B cell (primary cell): ENCODE measurements at regions not wholly inside any gene's neighbourhood (a gene's known extent, or its start where the extent isn't known, plus 50 kb on each side); places are given as distances from the start of the nearest gene placed in this dataset.

Experiments
- ATAC-seq: fragments of 200-7000 bp; cut with Tn5 transposase; one replicate; pipeline ENCODE4 v1.10.0; 2021; ENCODE audit warnings: low read depth, mild to moderate bottlenecking, moderate number of reproducible peaks, moderate library complexity
- CTCF ChIA-PET: fragments of 350-600 bp; sonication (Branson Sonifier 250); formaldehyde crosslinking; loops from one replicate; lab custom pipeline; 2021; ENCODE audit warnings: antibody characterized with exemption, inconsistent platforms; lab: Charles Lee
- POLR2A ChIA-PET: fragments of 350-600 bp; sonication (Branson Sonifier 250); formaldehyde crosslinking; loops from one replicate; lab custom pipeline; 2021; ENCODE audit warnings: antibody characterized with exemption; lab: Charles Lee
- DNase-seq: peaks from one replicate; pipeline ENCODE4 v3.0.0; 2013
- H2AFZ ChIP-seq: 2 replicates; pipeline ENCODE4 v1.6.1; 2012; ENCODE audit warnings: mild to moderate bottlenecking, low read depth, low read length; ENCODE audit not compliant: insufficient read depth, poor library complexity, severe bottlenecking
- H3K27ac ChIP-seq, 2 donors: 1 replicate in 1 of 2; 2 replicates in 1 of 2; pipeline ENCODE4 v1.5.1; 2012 to 2013; ENCODE audit warnings: low read length in 2 of 2, mild to moderate bottlenecking in 2 of 2, moderate library complexity in 1 of 2
- H3K27me3 ChIP-seq, 4 experiments: fragments of 200-600 bp in 1 of 4; sonication (generic) in 1 of 4; replicated peaks in 1 of 4; 1 replicate in 2 of 4; 2 replicates in 2 of 4; pipeline versions ENCODE4 v1.6.1 to v1.7.0; 2013 to 2016; ENCODE audit warnings: low read length in 3 of 4, mild to moderate bottlenecking in 2 of 4, mixed read lengths in 1 of 4, moderate library complexity in 1 of 4; ENCODE audit not compliant: insufficient read depth in 4 of 4, control insufficient read depth in 3 of 4; ENCODE audit errors: control extremely low read depth in 1 of 4
- H3K36me3 ChIP-seq, 2 experiments: replicated peaks in 1 of 2; 1 replicate in 1 of 2; 2 replicates in 1 of 2; pipeline versions ENCODE4 v1.6.1 to v1.7.1; 2013; ENCODE audit warnings: low read length in 1 of 2; ENCODE audit not compliant: insufficient read depth in 2 of 2, control insufficient read depth in 1 of 2; ENCODE audit errors: control extremely low read depth in 1 of 2, extremely low read depth in 1 of 2
- H3K4me1 ChIP-seq, 2 donors: fragments of 200-600 bp in 1 of 2; sonication (generic) in 1 of 2; 1 replicate in 1 of 2; 2 replicates in 1 of 2; pipeline versions ENCODE4 v1.5.1 to v1.6.1; 2013 to 2017; ENCODE audit warnings: low read length in 2 of 2; ENCODE audit not compliant: control insufficient read depth in 2 of 2, insufficient read depth in 2 of 2
- H3K4me2 ChIP-seq: replicated peaks from 2 replicates; pipeline ENCODE3; 2012; ENCODE audit warnings: mild to moderate bottlenecking, low read depth, low read length; ENCODE audit not compliant: poor library complexity, severe bottlenecking
- H3K4me3 ChIP-seq, 5 experiments: fragments of 200-600 bp in 1 of 5; sonication (generic) in 1 of 5; 1 replicate in 3 of 5; 2 replicates in 2 of 5; pipeline versions ENCODE4 v1.5.1 to v1.7.0; 2011 to 2016; ENCODE audit warnings: low read length in 4 of 5, mild to moderate bottlenecking in 4 of 5, low read depth in 2 of 5, control low read depth in 1 of 5, moderate library complexity in 1 of 5; ENCODE audit not compliant: insufficient read depth in 1 of 5; ENCODE audit errors: control extremely low read depth in 1 of 5, extremely low read depth in 1 of 5
- H3K79me2 ChIP-seq: fragments of 200-600 bp; sonication (generic); one replicate; pipeline ENCODE4 v1.6.0; 2016; ENCODE audit warnings: low read length; ENCODE audit not compliant: control insufficient read depth, insufficient read depth
- H3K9ac ChIP-seq: fragments of 200-600 bp; sonication (generic); 2 replicates; pipeline ENCODE4 v1.6.1; 2017; ENCODE audit warnings: mild to moderate bottlenecking, low read length, moderate library complexity
- H3K9me3 ChIP-seq, 3 donors: one replicate each; pipeline versions ENCODE4 v1.6.1 to v1.7.1; 2013; ENCODE audit warnings: low read length in 2 of 3; ENCODE audit not compliant: control insufficient read depth in 2 of 3, insufficient read depth in 1 of 3; ENCODE audit errors: control extremely low read depth in 1 of 3
- H4K20me1 ChIP-seq: 2 replicates; pipeline ENCODE4 v1.6.0; 2012; ENCODE audit warnings: mild to moderate bottlenecking, low read length; ENCODE audit not compliant: insufficient read depth, control insufficient read depth, poor library complexity, severe bottlenecking
- H3K27ac Mint-ChIP-seq: one replicate; pipeline ENCODE4 v1.8.0; 2021; ENCODE audit warnings: mixed read lengths
- H3K27me3 Mint-ChIP-seq: one replicate; pipeline ENCODE4 v1.8.0; 2021; ENCODE audit warnings: mixed read lengths
- H3K4me1 Mint-ChIP-seq: one replicate; pipeline ENCODE4 v1.8.0; 2021; ENCODE audit warnings: mixed read lengths
- H3K4me3 Mint-ChIP-seq: one replicate; pipeline ENCODE4 v1.8.0; 2021; ENCODE audit warnings: mixed read lengths
- H3K9me3 Mint-ChIP-seq: one replicate; pipeline ENCODE4 v1.8.0; 2022; ENCODE audit warnings: mixed read lengths; ENCODE audit not compliant: insufficient read depth
- CTCF ChIP-seq: fragments of 200-600 bp; IDR thresholded peaks from one replicate; pipeline ENCODE4 v1.8.0; 2022; ENCODE audit warnings: antibody characterized with exemption, mild to moderate bottlenecking
- EZH2 ChIP-seq: IDR thresholded peaks from 2 replicates; pipeline ENCODE4 v1.6.1; 2012; ENCODE audit warnings: borderline replicate concordance, low read depth, mild to moderate bottlenecking, moderate library complexity, low read length; ENCODE audit not compliant: insufficient read depth, poor library complexity, severe bottlenecking
- whole genome bisulfite sequencing: methylation state at CpG from one replicate; pipeline ENCODE4 v1.1.5; 2013; ENCODE audit warnings: missing lambda C conversion rate; ENCODE audit not compliant: insufficient coverage; 5-methylcytosine and 5-hydroxymethylcytosine counted together
- intact Hi-C: fragments of 100-400 bp; cut with micrococcal nuclease; formaldehyde crosslinking; loops from one replicate; pipeline ENCODE4 v1.10.0; 2022

GRCh38 chr3:132867956-132868355 is 145.7 kb upstream of the NPHP3 start:
- no peak overlapping the region for H3K9ac ChIP-seq
- ChIA-PET POLR2A (no interaction called here), CTCF (interaction anchor here (0.7 kb wide), 1 partner anchor 79 kb away, joined by 3 read pairs; no protein-coding TSS in a partner anchor)
- ATAC-seq (no peak), DNase-seq (no peak)
- Mint-ChIP-seq H3K27ac (no peak overlapping the region), H3K9me3 (no peaks in the 10 kb centered on the region), H3K4me1 (no peaks in the 10 kb centered on the region), H3K4me3 (no peak overlapping the region), H3K27me3 (peaks cover 13% of the 10 kb centered on the region)
- no peak overlapping the region for H3K4me2 ChIP-seq
- H4K20me1 ChIP-seq: no peaks in the 10 kb centered on the region
- no peaks in the 10 kb centered on the region for H3K27me3 ChIP-seq
- H3K4me1 ChIP-seq: no peaks in the 10 kb centered on the region
- intact Hi-C loops: no loop called here
- H3K27ac ChIP-seq: no peak overlapping the region
- no peak overlapping the region for H3K4me3 ChIP-seq
- no peak overlapping the region for H2AFZ ChIP-seq
- whole genome bisulfite sequencing: 90% methylated on average over 1 of the region's 1 CpG
- no peaks in the 10 kb centered on the region for H3K79me2 ChIP-seq
- H3K36me3 ChIP-seq: no peaks in the 10 kb centered on the region
- no peaks in the 10 kb centered on the region for H3K9me3 ChIP-seq
- no peak for TF ChIP-seq CTCF
- no peak for TF ChIP-seq EZH2

- H3K79me2 ChIP-seq: no peaks in the 10 kb centered on the region
- no peaks in the 10 kb centered on the region for H3K4me1 ChIP-seq
- H3K27ac ChIP-seq: no peak overlapping the region
- no peaks in the 10 kb centered on the region for H3K36me3 ChIP-seq
- no peaks in the 10 kb centered on the region for H3K27me3 ChIP-seq
- no peak overlapping the region for H3K4me3 ChIP-seq
- intact Hi-C loops: no loop called here
- TF ChIP-seq CTCF (no peak), EZH2 (no peak)
- POLR2A ChIA-PET: no interaction called here
- H3K4me2 ChIP-seq: no peak overlapping the region
- no peaks in the 10 kb centered on the region for H3K9me3 ChIP-seq
- no peak overlapping the region for H3K4me3 Mint-ChIP-seq
- DNase-seq: no peak
- ATAC-seq: no peak
- H3K4me1 Mint-ChIP-seq: no peaks in the 10 kb centered on the region
- H3K9me3 Mint-ChIP-seq: no peaks in the 10 kb centered on the region
- peaks cover 13% of the 10 kb centered on the region for H3K27me3 Mint-ChIP-seq
- H3K27ac Mint-ChIP-seq: no peak overlapping the region
- CTCF ChIA-PET: no interaction called here
- no peak overlapping the region for H3K9ac ChIP-seq
- H4K20me1 ChIP-seq: no peaks in the 10 kb centered on the region
- WGBS: 75% methylated on average over 1 of the region's 3 CpGs
- H2AFZ ChIP-seq: no peak overlapping the region
Measured at GRCh38 chr3:132867526-132867925, 145.3 kb upstream of the NPHP3 start.
